ENCODE measurements at regions not wholly inside any gene's neighbourhood (a gene's known extent, or its start where the extent isn't known, plus 50 kb on each side); places are given as distances from the start of the nearest gene placed in this dataset.

DNA sequence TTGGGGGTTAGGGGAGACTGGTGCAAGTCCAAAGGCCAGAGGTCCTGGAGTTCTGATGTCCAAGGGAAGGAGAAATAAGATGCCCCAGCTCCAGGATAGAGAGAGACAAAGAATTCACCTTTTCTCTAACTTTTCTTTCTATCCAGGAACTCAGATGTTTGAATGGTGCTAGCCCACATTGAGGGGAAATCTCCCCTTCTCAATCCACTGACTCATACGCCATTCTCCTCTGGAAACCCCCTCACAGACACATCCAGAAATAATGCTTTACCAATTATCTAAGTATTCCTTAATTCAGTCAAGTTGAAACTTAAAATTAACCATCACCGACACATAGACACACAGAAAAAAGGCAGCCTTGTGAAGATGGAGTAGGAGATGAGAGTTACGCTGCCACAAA lies 1085.2 kb downstream of the NSUN3 start:
- TF ChIP-seq, protein P1, sequence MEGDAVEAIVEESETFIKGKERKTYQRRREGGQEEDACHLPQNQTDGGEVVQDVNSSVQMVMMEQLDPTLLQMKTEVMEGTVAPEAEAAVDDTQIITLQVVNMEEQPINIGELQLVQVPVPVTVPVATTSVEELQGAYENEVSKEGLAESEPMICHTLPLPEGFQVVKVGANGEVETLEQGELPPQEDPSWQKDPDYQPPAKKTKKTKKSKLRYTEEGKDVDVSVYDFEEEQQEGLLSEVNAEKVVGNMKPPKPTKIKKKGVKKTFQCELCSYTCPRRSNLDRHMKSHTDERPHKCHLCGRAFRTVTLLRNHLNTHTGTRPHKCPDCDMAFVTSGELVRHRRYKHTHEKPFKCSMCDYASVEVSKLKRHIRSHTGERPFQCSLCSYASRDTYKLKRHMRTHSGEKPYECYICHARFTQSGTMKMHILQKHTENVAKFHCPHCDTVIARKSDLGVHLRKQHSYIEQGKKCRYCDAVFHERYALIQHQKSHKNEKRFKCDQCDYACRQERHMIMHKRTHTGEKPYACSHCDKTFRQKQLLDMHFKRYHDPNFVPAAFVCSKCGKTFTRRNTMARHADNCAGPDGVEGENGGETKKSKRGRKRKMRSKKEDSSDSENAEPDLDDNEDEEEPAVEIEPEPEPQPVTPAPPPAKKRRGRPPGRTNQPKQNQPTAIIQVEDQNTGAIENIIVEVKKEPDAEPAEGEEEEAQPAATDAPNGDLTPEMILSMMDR (IDR thresholded peaks at IDR 0.05) = no peak
- TF ChIP-seq POLR2A (IDR thresholded peaks at IDR 0.05) (no peak), POLR2AphosphoS5 (IDR thresholded peaks at IDR 0.05) (no peak)
